Right cardiac atrium (tissue), 5 donors: ENCODE measurements at regions not wholly inside any gene's neighbourhood (a gene's known extent, or its start where the extent isn't known, plus 50 kb on each side); places are given as distances from the start of the nearest gene placed in this dataset.
"Not testable (repeated sequence)": the region's sequence is repeated elsewhere in the genome, so short reads cannot be mapped to it uniquely, and the experiment has no call there.

ENCODE experiments used
- ATAC-seq, 2 donors: fragments of 200-7000 bp; cut with Tn5 transposase; one replicate each; pipeline versions ENCODE4 v1.8.0 to v1.9.1; 2020; ENCODE audit warnings: moderate library complexity in 2 of 2, mild to moderate bottlenecking in 1 of 2
- DNase-seq, 3 donors: peaks; one replicate each; pipeline ENCODE4 v3.0.0-alpha.2; 2020
- H3K27ac ChIP-seq: one replicate; pipeline ENCODE4 v1.5.1; 2013; ENCODE audit warnings: mild to moderate bottlenecking, low read length, control low read depth, moderate library complexity
- H3K27me3 ChIP-seq: one replicate; pipeline ENCODE4 v1.6.1; 2013; ENCODE audit not compliant: control insufficient read depth, insufficient read depth
- H3K4me1 ChIP-seq: one replicate; pipeline ENCODE4 v1.6.1; 2013; ENCODE audit warnings: low read length; ENCODE audit not compliant: control insufficient read depth, insufficient read depth
- H3K4me3 ChIP-seq: one replicate; pipeline ENCODE4 v1.5.1; 2013; ENCODE audit warnings: low read length, control low read depth
- H3K9me3 ChIP-seq: one replicate; pipeline ENCODE4 v1.6.1; 2013; ENCODE audit warnings: low read length; ENCODE audit not compliant: control insufficient read depth
- WGBS: extraction: QIAGEN DNeasy Blood & Tissue Kit; methylation state at CpG from one replicate; pipeline ENCODE4 v1.1.7; 2013; 5-methylcytosine and 5-hydroxymethylcytosine counted together
- intact Hi-C, 4 donors: fragments of 100-400 bp; cut with DNase I; formaldehyde crosslinking; loops; one replicate each; pipeline versions ENCODE4 v1.11.0 to v1.14.0; 2022 to 2023
- donor health status: healthy with polysubstance abuse.
- donor health status: DM: no; HTN: yes; CAD: no.
- donor health status: DM: no; HTN: no; CAD: no.
- donor health status: DM: no; HTN: yes; CAD: no; lungs with severe emphysema.
- donor health status: DM: yes; HTN: yes; CAD: no.

DNA sequence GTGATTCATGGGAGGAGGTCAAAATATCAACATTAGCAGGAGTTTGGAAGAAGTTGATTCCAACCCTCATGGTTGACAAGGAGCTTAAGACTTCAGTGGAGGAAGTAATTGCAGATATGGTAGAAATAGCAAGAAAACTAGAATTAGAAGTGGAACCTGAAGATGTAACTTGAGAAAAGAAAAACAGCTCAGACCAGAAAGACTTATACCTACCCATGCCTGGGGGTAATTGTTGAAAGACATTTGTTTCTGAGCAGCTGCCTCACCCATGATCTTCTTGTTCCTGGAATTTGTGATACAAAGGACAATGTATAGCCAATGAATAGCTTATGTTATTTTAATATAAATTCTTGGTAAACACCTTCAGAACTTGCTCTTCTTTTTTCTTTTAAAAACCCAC, 128.6 kb downstream of the LRIG2 start:
- ATAC-seq, result no peak
- intact Hi-C loops, result no loop called here
- H3K9me3 ChIP-seq, result no peaks in the 10 kb centered on the region
- no peak overlapping the region for H3K27ac ChIP-seq
- no peak overlapping the region for H3K4me3 ChIP-seq
- no peaks in the 10 kb centered on the region for H3K27me3 ChIP-seq
- H3K4me1 ChIP-seq, result no peaks in the 10 kb centered on the region
- no peak for DNase-seq

DNA sequence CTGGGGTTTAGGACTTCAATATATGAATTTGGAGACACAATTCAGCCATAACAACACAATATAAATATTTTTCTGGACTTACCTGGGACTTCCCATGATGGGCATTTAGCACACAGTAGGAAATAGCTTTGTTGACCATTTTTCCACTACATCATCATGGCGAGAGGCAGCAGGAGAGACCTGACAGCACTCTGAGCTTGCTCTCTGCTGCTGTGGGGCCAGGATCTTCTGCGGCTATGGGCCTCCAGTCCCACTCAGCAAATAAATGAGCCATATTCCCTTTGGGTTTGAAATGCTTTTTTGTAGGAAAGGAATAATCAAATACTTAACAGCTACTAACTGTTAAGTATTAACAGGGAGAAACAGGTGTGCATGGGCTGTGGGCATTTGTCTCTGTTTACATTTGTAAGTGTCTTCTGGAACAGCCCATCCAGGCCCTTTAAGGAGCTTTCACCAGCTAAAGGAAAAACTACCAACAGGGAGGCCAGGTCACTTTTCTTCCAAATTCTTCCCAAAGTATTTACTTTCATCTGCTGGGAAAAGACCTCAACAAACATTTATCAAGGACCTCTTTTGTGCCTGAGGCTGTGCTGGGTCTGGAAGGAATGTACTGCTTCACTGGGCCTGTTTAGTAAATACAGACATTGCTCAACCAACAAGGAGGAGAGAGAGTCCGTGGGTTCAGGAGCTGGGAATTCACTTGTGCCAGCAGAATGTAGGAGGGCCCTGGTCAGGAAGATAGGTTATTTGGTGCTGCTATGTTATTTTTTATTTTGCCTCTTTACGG, 133.2 kb downstream of the LRIG2 start:
- no peaks in the 10 kb centered on the region for H3K4me1 ChIP-seq
- 85% methylated on average over 4 of the region's 4 CpGs for WGBS

DNA sequence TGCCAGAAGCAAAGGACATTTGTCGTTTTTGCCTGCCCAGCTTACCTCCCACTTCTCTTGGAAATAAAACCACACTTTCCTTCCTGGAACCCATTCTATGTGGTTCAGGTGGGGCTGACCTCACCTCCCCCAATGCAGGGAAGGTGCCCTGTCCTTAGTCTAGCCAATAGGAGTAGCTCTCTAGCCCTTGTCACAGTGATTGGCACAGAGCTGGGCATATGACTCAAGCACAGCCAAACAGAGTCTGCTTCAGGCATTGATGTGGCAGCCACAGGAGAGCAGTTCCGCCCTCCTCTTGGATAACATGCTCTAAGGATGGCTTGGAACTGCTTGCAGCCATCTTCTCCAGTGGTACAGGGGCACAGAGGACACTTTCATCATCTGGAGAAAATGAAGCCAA, 134.0 kb downstream of the LRIG2 start:
- H3K27ac ChIP-seq, result no peak overlapping the region
- intact Hi-C loops, result no loop called here
- DNase-seq (no peak), ATAC-seq (no peak)
- WGBS, result 41% methylated on average over 2 of the region's 2 CpGs
- no peaks in the 10 kb centered on the region for H3K9me3 ChIP-seq
- no peaks in the 10 kb centered on the region for H3K4me1 ChIP-seq
- no peaks in the 10 kb centered on the region for H3K27me3 ChIP-seq
- no peak overlapping the region for H3K4me3 ChIP-seq

More for the DNA sequence above, 133.2 kb downstream of the LRIG2 start:
- H3K27ac ChIP-seq, result no peak overlapping the region
- no peak for DNase-seq
- H3K9me3 ChIP-seq, result no peaks in the 10 kb centered on the region
- no peak for ATAC-seq
- no peak overlapping the region for H3K4me3 ChIP-seq
- no peaks in the 10 kb centered on the region for H3K27me3 ChIP-seq
- intact Hi-C loops, result no loop called here

DNA sequence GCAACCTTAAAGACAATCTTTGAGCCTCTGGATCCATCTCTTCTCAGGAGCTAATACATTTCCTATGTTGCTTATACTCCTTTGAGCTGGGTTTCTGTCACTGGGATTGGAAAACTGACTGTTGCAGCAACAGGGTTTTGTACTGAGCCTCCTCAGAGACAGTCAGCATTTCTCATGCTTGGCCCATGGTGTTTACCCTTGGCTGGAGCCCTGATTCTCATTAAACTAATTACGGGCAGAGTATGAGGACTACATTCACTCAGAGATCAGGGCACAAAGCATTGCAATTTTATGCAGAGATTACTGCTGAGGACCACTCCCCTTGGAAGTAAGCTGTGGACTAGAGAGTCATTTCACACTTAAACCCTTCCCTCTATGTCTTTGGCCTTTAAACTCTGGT, 134.5 kb downstream of the LRIG2 start:
- H3K27ac ChIP-seq, result no peak overlapping the region
- H3K9me3 ChIP-seq, result no peaks in the 10 kb centered on the region
- 89% methylated on average over 1 of the region's 1 CpG for WGBS
- ATAC-seq, result no peak
- H3K4me3 ChIP-seq, result no peak overlapping the region
- intact Hi-C loops, result no loop called here
- H3K4me1 ChIP-seq, result no peaks in the 10 kb centered on the region
- DNase-seq, result no peak
- H3K27me3 ChIP-seq, result no peaks in the 10 kb centered on the region

DNA sequence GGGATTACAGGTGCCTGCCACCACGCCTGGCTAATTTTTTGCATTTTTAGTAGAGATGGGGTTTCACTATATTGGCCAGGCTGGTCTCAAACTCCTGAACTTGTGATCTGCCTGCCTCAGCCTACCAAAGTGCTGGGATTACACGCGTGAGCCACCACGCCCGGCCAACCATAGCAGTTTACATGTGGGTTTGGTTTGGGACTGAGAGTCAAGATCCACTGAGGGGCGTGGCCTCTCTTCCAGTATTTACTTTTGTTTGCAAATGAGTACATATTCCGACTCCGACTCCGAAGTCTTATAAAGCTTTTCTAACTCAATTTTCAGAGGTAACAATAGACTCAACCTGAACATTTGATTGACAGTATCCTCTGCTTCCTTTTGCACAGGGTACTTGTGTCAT, 135.4 kb downstream of the LRIG2 start:
- ATAC-seq, H3K9me3 ChIP-seq, DNase-seq, intact Hi-C loops, H3K27ac ChIP-seq, H3K4me3 ChIP-seq, H3K27me3 ChIP-seq, H3K4me1 ChIP-seq: not testable (repeated sequence)
- WGBS, result 91% methylated on average over 9 of the region's 9 CpGs

DNA sequence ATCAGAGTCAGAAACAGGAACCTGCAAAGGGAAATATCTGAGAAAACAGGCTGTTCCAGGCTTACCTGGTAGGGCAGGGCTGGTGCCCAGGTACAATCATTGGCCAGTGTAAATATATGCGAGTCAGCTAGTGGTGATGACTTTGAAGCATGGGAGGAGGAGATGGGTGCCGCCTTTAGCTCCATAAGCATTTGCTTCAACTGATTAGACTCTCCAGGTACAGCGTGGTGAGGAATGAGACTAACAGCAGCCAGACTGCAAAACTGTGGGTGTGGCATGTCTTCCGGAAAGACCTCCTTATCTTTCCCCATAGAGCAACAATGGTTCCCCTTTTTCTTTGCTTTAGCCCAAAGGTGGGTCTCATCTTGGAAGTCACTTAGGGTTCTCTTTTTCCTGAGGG, 137.2 kb downstream of the LRIG2 start:
- H3K4me1 ChIP-seq, result no peaks in the 10 kb centered on the region
- DNase-seq (no peak), ATAC-seq (peak in 1 of 2 donors; percentile 45)
- H3K9me3 ChIP-seq, result no peaks in the 10 kb centered on the region
- WGBS, result 37% methylated on average over 4 of the region's 4 CpGs
- intact Hi-C loops, result no loop called here
- H3K27ac ChIP-seq, result no peak overlapping the region
- no peaks in the 10 kb centered on the region for H3K27me3 ChIP-seq
- no peak overlapping the region for H3K4me3 ChIP-seq

DNA sequence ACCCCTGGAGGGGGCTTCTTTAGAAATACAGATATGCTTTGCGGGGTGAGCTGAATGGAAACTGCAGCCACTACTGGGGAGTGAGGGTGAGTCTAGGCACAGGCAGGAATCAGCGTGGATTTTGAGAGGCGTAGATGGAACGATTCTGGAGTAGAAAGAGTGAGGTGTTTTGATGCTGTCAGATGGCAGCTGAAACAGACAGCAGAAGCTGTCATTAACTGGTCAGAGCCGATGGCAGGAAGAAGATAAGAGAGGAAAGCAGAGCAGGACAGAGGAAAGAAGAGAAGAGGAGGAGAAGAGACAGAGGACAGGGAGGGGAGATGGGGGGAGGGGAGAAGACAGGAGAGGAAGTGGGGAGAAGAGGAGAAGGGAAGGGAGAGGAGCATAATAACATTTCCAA, 138.5 kb downstream of the LRIG2 start:
- no peaks in the 10 kb centered on the region for H3K27me3 ChIP-seq
- no peak overlapping the region for H3K27ac ChIP-seq
- no peaks in the 10 kb centered on the region for H3K4me1 ChIP-seq
- ATAC-seq, result no peak
- H3K4me3 ChIP-seq, result no peak overlapping the region
- no peak for DNase-seq
- intact Hi-C loops, result no loop called here
- WGBS, result 36% methylated on average over 5 of the region's 5 CpGs
- no peaks in the 10 kb centered on the region for H3K9me3 ChIP-seq

DNA sequence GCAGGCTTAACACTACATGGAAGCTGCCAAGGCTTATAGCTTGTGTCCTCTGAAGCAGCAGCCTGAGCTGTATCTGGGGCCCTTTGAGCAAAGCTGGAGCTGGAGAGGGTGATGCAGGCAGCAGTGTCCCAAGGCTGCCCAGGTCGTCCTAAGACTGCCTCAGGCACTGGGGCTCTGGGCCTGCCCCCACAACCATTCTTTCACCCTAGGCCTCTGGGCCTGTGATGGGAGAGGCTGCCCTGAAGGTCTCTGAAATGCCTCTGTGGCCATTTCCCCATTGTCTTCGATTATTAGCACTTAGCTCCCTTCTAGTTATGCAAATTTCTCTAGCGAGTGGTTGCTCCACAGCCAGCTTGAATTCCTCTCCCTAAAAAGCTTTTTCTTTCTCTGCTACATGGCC, 142.0 kb downstream of the LRIG2 start:
- intact Hi-C loops, result no loop called here
- ATAC-seq, result no peak
- 85% methylated on average over 3 of the region's 3 CpGs for WGBS
- H3K27me3 ChIP-seq, result no peaks in the 10 kb centered on the region
- no peaks in the 10 kb centered on the region for H3K4me1 ChIP-seq
- DNase-seq, result no peak
- H3K4me3 ChIP-seq, result no peak overlapping the region
- H3K9me3 ChIP-seq, result no peaks in the 10 kb centered on the region
- H3K27ac ChIP-seq, result no peak overlapping the region

DNA sequence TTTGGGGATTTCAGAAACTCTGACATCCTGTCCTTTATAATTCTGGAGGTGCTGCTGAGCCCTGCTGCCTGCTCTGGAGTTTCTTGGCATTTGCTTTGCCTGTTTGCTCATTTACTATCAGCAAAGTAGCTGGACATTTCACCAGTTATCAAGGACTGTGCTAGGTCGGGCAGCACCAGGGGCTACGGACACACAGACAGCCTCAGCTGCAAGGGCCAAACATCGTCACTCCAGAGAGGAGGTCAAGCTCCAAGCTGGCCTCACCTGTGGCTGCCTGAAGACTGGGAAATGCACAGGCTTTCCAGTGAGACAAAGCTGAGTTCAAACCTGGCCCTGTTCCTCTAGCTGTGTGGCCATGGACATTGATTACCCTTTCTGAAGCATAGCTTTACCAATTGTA, 143.7 kb downstream of the LRIG2 start:
- DNase-seq, result no peak
- ATAC-seq, result no peak
- Histone ChIP-seq H3K27me3 (no peaks in the 10 kb centered on the region), H3K4me3 (no peak overlapping the region), H3K27ac (no peak overlapping the region), H3K9me3 (no peaks in the 10 kb centered on the region), H3K4me1 (no peaks in the 10 kb centered on the region)
- 46% methylated on average over 3 of the region's 3 CpGs for WGBS
- intact Hi-C loops, result no loop called here

DNA sequence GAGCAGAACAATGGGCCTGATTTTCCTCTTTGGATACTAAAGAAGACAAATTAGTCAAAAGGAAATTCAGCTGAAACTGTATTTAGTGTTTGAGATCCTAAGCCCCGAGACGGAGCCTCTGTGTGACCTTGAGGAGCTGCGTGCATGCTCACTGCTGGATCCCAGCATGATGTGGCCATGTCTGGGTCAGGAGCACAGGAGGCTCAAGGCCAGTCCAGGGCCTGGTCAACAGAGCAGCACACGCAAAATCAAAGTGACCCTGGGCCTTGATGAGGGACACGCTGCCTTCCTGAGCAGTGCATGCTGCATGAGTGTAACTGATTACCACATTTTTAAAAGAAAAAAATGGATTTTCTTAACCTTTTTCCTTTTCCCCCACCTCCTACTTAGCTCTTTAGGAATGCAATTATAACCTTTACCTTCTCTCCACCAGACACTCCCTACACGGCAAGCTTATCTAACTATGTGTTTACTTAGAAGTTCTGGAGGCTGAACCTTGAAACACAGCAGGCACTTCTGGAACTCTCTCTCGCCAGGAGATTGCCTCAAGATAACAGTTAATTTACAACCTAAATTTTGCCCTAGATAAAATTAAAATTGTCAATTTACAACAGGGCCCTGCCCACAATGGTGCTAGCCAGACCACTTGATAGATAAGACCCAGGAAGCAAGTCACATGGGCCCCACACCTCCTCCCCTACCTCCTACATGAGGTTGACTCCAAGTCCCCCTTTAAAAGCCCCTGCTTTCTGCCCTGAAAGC, 144.6 kb downstream of the LRIG2 start:
- 62% methylated on average over 7 of the region's 7 CpGs for WGBS
- Histone ChIP-seq H3K27ac (no peak overlapping the region), H3K27me3 (no peaks in the 10 kb centered on the region), H3K4me3 (no peak overlapping the region), H3K9me3 (no peaks in the 10 kb centered on the region), H3K4me1 (no peaks in the 10 kb centered on the region)
- DNase-seq, result no peak
- no peak for ATAC-seq
- intact Hi-C loops, result no loop called here

DNA sequence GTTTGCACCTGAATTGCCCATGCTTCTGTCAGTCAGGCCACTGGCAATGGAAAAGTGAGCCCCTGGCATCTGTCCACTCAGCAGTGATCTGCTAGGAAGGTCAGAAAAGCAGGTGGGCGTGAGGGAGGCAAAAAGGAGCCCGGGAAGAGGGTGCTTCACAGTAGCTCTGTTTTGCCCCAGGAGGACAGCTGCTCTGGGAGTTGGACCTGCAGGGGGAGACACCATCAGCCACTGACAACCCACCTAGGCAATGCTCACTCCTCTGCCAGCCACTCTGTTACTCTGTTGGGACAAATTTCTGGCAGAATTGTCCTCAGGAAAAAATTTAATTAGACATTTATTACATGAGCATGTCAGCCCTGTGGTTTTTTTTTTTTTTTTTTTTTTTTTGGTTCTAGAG, 146.4 kb downstream of the LRIG2 start:
- intact Hi-C loops, result no loop called here
- no peaks in the 10 kb centered on the region for H3K4me1 ChIP-seq
- WGBS, result 66% methylated on average over 2 of the region's 2 CpGs
- no peak overlapping the region for H3K27ac ChIP-seq
- ATAC-seq (no peak), DNase-seq (no peak)
- no peaks in the 10 kb centered on the region for H3K27me3 ChIP-seq
- H3K9me3 ChIP-seq, result no peaks in the 10 kb centered on the region
- H3K4me3 ChIP-seq, result no peak overlapping the region
